Endothelial cell of umbilical vein (primary cell): ENCODE measurements at regions not wholly inside any gene's neighbourhood (a gene's known extent, or its start where the extent isn't known, plus 50 kb on each side); places are given as distances from the start of the nearest gene placed in this dataset.

Experiments
- BruUV-seq: library from RNA; stranded (reverse); fragments of 400-500 nt; replicated peaks from 2 replicates; lab custom pipeline; 2021; lab: Mats Ljungman, UMichigan
- CTCF ChIA-PET: fragments of 300-600, 350-600 bp; sonication (Branson Sonifier 250); formaldehyde crosslinking; loops from one replicate; lab custom pipeline; 2021; ENCODE audit warnings: antibody characterized with exemption, inconsistent platforms; lab: Charles Lee
- POLR2A ChIA-PET: fragments of 300-600, 350-600 bp; sonication (Branson Sonifier 250); formaldehyde crosslinking; loops from one replicate; lab custom pipeline; 2021; ENCODE audit warnings: antibody characterized with exemption, inconsistent platforms; lab: Charles Lee
- DNase-seq: peaks from one replicate; pipeline ENCODE4 v3.0.0-alpha.2; 2011; ENCODE audit warnings: low read depth, low spot score
- FAIRE-seq: peaks from 2 replicates; lab custom pipeline; 2011; peaks lifted over from hg19 to GRCh38; lab: Jason Lieb, UNC
- H2AFZ ChIP-seq: 2 replicates; pipeline ENCODE4 v1.6.0; 2012; ENCODE audit warnings: low read depth, low read length, control low read depth, inconsistent platforms
- H3K27ac ChIP-seq: 2 replicates; pipeline ENCODE4 v1.5.1; 2011; ENCODE audit warnings: low read depth, mild to moderate bottlenecking, control low read depth, low read length, moderate library complexity; ENCODE audit not compliant: insufficient read depth
- H3K27me3 ChIP-seq, 2 experiments: 2 replicates each; pipeline versions ENCODE4 v1.6.0 to v1.6.1; 2011; ENCODE audit warnings: low read length in 2 of 2, mixed read lengths in 1 of 2; ENCODE audit not compliant: control insufficient read depth in 2 of 2, insufficient read depth in 2 of 2
- H3K36me3 ChIP-seq, 2 experiments: 2 replicates in 1 of 2; 3 replicates in 1 of 2; pipeline ENCODE4 v1.5.1; 2011; ENCODE audit warnings: low read length in 2 of 2, mild to moderate bottlenecking in 1 of 2, moderate library complexity in 1 of 2; ENCODE audit not compliant: control insufficient read depth in 2 of 2, insufficient read depth in 2 of 2; ENCODE audit errors: extremely low read depth in 1 of 2
- H3K4me1 ChIP-seq: 3 replicates; pipeline ENCODE4 v1.5.1; 2011; ENCODE audit warnings: mild to moderate bottlenecking, low read length; ENCODE audit not compliant: control insufficient read depth, insufficient read depth; ENCODE audit errors: extremely low read depth
- H3K4me2 ChIP-seq: 2 replicates; pipeline ENCODE4 v1.6.1; 2011; ENCODE audit warnings: low read length, control low read depth, mixed read lengths; ENCODE audit not compliant: insufficient read depth
- H3K4me3 ChIP-seq, 3 experiments: fragments of 200-600 bp in 1 of 3; sonication (generic), shearing (Covaris generic) in 1 of 3; replicated peaks in 1 of 3; 2 replicates each; pipeline ENCODE4 v1.5.1; 2011 to 2016; ENCODE audit warnings: control low read depth in 3 of 3, low read length in 3 of 3, mild to moderate bottlenecking in 2 of 3, inconsistent platforms in 1 of 3, low read depth in 1 of 3, moderate library complexity in 1 of 3; ENCODE audit not compliant: insufficient read depth in 1 of 3
- H3K79me2 ChIP-seq: 2 replicates; pipeline ENCODE4 v1.6.0; 2012; ENCODE audit warnings: low read length, inconsistent platforms; ENCODE audit not compliant: control insufficient read depth, insufficient read depth
- H3K9ac ChIP-seq: replicated peaks from 2 replicates; pipeline ENCODE3; 2011; ENCODE audit warnings: low read length, control low read depth; ENCODE audit not compliant: insufficient read depth; ENCODE audit errors: extremely low read depth
- H3K9me1 ChIP-seq: replicated peaks from 3 replicates; pipeline ENCODE4 v1.6.0; 2011; ENCODE audit warnings: mild to moderate bottlenecking, low read length; ENCODE audit not compliant: control insufficient read depth, insufficient read depth; ENCODE audit errors: extremely low read depth
- H3K9me3 ChIP-seq: replicated peaks from 2 replicates; pipeline ENCODE4 v1.5.1; 2012; ENCODE audit warnings: low read length, inconsistent platforms; ENCODE audit not compliant: control insufficient read depth, insufficient read depth
- H4K20me1 ChIP-seq: replicated peaks from 2 replicates; pipeline ENCODE3; 2011; ENCODE audit warnings: mild to moderate bottlenecking, low read length; ENCODE audit not compliant: control insufficient read depth, insufficient read depth; ENCODE audit errors: extremely low read depth
- FOS ChIP-seq: IDR thresholded peaks from 2 replicates; pipeline ENCODE4 v1.6.1; 2011; ENCODE audit warnings: mild to moderate bottlenecking, low read length, moderate library complexity, borderline replicate concordance; ENCODE audit not compliant: insufficient read depth
- GATA2 ChIP-seq: IDR thresholded peaks from 2 replicates; pipeline ENCODE4 v1.7.0; 2011; ENCODE audit warnings: low read depth, mild to moderate bottlenecking, moderate library complexity, mixed read lengths, low read length; ENCODE audit not compliant: insufficient read length, insufficient read depth
- JUN ChIP-seq: IDR thresholded peaks from 2 replicates; pipeline ENCODE4 v1.6.1; 2011; ENCODE audit warnings: borderline replicate concordance, low read depth; ENCODE audit not compliant: insufficient read length, insufficient read depth
- MYC ChIP-seq: IDR thresholded peaks from one replicate; pipeline ENCODE4 v1.6.1; 2011; ENCODE audit warnings: mild to moderate bottlenecking, low read depth, low read length
- POLR2A ChIP-seq: IDR thresholded peaks from 2 replicates; pipeline ENCODE4 v1.6.1; 2012; ENCODE audit warnings: low read depth, mild to moderate bottlenecking, control low read depth, low read length
- POLR2AphosphoS5 ChIP-seq: IDR thresholded peaks from 2 replicates; pipeline ENCODE4 v1.6.1; 2012; ENCODE audit warnings: low read depth, mild to moderate bottlenecking, control low read depth, low read length, moderate library complexity; ENCODE audit not compliant: insufficient read depth
- dilution Hi-C: fragments of 300-500 bp; cut with MboI; formaldehyde crosslinking; loops from one replicate; pipeline ENCODE4 v1.15.0; 2019; ENCODE audit warnings: low sequenced_read_pairs; ENCODE audit not compliant: extremely low pct_ligation_motif_present
- intact Hi-C: fragments of 100-400 bp; cut with micrococcal nuclease; formaldehyde crosslinking; loops from one replicate; pipeline ENCODE4 v1.10.0; 2022
- TF ChIP-seq, protein P1 (sequence below): IDR thresholded peaks from 2 replicates; pipeline ENCODE4 v1.6.1; 2011; ENCODE audit not compliant: insufficient read depth, insufficient read length
- TF ChIP-seq, protein P2 (sequence below), 2 donors: IDR thresholded peaks; 1 replicate in 1 of 2; 2 replicates in 1 of 2; pipeline ENCODE4 v1.5.1; 2011; ENCODE audit warnings: low read length in 2 of 2, mild to moderate bottlenecking in 2 of 2, moderate library complexity in 2 of 2, control low read depth in 1 of 2, inconsistent platforms in 1 of 2, low read depth in 1 of 2; ENCODE audit not compliant: insufficient read depth in 1 of 2; ENCODE audit errors: extremely low read depth in 1 of 2

GRCh38 chr12:60159761-60160160 lies 563.9 kb downstream of the SLC16A7 start:
- H3K27me3 ChIP-seq: no peaks in the 10 kb centered on the region
- H3K9ac ChIP-seq: no peak overlapping the region
- H3K79me2 ChIP-seq: no peaks in the 10 kb centered on the region
- intact Hi-C loops (no loop called here), dilution Hi-C loops (no loop called here)
- H3K4me3 ChIP-seq: no peak overlapping the region
- no peaks in the 10 kb centered on the region for H3K4me1 ChIP-seq
- no peak overlapping the region for H3K27ac ChIP-seq
- no peak for TF ChIP-seq POLR2A
- TF ChIP-seq, protein P1, sequence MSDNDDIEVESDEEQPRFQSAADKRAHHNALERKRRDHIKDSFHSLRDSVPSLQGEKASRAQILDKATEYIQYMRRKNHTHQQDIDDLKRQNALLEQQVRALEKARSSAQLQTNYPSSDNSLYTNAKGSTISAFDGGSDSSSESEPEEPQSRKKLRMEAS: no peak
- no peak for TF ChIP-seq FOS
- no peak for TF ChIP-seq JUN
- no peak for TF ChIP-seq MYC
- TF ChIP-seq POLR2AphosphoS5: no peak
- TF ChIP-seq, protein P2, sequence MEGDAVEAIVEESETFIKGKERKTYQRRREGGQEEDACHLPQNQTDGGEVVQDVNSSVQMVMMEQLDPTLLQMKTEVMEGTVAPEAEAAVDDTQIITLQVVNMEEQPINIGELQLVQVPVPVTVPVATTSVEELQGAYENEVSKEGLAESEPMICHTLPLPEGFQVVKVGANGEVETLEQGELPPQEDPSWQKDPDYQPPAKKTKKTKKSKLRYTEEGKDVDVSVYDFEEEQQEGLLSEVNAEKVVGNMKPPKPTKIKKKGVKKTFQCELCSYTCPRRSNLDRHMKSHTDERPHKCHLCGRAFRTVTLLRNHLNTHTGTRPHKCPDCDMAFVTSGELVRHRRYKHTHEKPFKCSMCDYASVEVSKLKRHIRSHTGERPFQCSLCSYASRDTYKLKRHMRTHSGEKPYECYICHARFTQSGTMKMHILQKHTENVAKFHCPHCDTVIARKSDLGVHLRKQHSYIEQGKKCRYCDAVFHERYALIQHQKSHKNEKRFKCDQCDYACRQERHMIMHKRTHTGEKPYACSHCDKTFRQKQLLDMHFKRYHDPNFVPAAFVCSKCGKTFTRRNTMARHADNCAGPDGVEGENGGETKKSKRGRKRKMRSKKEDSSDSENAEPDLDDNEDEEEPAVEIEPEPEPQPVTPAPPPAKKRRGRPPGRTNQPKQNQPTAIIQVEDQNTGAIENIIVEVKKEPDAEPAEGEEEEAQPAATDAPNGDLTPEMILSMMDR (IDR thresholded peaks at IDR 0.05; ENCODE audit: extremely low read depth in 1 of 2, insufficient read depth in 1 of 2, low read depth in 1 of 2, low read length in 2 of 2): no peak
- TF ChIP-seq GATA2: no peak
- H4K20me1 ChIP-seq: no peaks in the 10 kb centered on the region
- no peak overlapping the region for H2AFZ ChIP-seq
- ChIA-PET POLR2A (no interaction called here), CTCF (no interaction called here)
- no peak for DNase-seq
- no peaks in the 10 kb centered on the region for H3K9me3 ChIP-seq
- H3K9me1 ChIP-seq: no peaks in the 10 kb centered on the region
- no TSS peak for BruUV-seq
- FAIRE-seq: no peak
- no peak overlapping the region for H3K4me2 ChIP-seq
- H3K36me3 ChIP-seq: no peaks in the 10 kb centered on the region
